Stimulated activated CD8-positive, alpha-beta memory T cell treated with anti-CD3 and anti-CD28 coated beads, Interleukin-7, amount 100 ng/mL, for 24 hours (primary cell): ENCODE measurements at regions not wholly inside any gene's neighbourhood (a gene's known extent, or its start where the extent isn't known, plus 50 kb on each side); places are given as distances from the start of the nearest gene placed in this dataset.
"Not testable (repeated sequence)": the region's sequence is repeated elsewhere in the genome, so short reads cannot be mapped to it uniquely, and the experiment has no call there.

Source experiments
- DNase-seq: peaks from one replicate; pipeline ENCODE4 v3.0.0-alpha.2; 2020; ENCODE audit warnings: low read depth

DNA sequence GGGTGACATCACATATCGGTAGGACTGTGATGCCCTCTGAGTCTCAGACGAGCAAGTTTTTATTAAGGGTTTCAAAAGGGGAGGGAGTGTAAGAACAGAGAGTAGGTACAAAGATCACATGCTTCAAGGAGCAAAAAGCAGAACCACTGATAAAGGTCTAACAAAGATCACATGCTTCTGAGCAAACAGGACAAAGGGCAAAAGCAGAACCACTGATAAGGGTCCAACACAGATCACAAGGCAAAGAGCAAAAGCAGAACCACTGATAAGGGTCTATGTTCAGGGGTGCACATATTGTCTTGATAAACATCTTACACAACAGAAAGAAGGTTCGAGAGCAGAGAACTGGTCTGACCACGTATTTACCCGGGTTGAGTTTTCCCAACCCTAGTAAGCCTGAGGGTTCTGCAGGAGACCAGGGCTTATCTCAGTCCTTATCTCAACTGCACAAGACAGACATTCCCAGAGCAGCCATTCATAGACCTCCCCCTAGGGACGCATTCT, 604.2 kb upstream of the GYPC start:
- DNase-seq, result not testable (repeated sequence)

DNA sequence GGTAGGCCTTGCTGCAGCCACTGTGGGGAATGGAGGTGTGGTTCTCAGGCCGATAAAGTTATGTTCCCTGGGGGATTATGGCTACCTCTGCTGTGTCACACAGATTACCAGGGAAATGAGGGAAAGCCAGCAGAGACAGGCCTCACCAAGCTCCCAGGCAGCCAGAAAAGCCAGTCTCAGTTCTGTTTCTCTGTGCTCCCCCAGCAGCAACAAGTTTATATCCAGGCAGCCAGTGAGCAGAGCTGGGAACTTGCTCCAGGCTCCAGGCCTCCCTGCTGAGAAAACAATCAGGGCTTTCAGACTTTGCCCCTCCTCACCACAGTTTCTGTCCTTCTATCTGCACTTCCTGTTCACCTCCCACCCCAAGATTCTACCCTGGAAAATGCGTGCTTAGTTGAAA, 596.6 kb upstream of the GYPC start:
- no peak for DNase-seq

DNA sequence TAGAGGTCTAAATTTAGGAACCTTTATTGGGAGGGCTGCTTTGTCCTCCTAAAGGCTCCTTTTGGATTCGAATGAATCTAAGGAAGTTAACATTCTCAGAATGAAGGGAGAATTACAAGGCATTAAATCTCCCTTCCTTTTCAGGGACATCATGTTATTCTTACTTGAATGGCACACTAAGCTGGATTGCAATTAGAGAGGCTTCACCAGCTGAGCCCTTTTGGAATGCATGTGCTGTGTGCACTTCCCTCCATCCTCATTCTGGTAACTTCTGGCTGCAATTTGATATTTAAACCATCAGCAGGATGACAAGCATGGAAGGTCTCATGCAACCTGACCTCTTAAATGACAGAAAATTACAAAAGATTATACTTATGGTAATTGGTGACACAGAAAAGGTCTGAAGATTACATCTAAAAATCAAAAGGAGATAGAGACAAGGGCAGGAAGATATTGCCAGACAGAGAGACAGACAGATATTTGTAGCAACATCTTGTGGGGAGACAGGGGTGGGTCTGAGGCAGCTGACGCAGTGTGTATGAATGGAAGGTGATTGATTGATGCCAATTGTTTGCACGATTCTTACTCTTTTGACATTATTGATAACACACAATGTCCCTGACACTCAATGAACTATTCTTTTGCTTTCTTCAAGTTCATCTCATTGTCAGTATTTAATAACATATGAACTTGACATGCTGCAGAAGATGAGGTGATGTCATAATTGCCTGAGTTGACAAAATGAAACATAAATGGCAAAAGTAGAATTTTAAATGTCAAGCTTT, 570.8 kb upstream of the GYPC start:
- DNase-seq, result no peak

DNA sequence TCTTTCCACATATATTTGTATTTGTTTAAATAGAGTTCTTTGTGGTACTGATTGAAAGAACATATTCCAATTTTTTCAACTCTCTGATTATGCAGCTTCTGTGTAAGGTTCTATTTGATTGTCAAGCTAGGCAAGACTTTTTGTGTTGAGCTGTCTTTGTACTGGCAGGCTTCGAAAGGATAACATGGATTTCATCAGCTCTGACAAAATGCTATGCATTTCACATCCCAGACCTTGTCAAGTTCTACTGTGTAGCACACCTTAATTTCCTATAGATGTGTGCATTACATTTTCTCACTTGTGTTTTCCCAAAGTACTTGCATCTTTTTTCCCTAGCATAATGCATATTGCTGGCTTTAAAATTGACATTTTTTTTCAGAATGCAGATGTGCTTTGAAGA, 555.0 kb upstream of the GYPC start:
- DNase-seq, result no peak

DNA sequence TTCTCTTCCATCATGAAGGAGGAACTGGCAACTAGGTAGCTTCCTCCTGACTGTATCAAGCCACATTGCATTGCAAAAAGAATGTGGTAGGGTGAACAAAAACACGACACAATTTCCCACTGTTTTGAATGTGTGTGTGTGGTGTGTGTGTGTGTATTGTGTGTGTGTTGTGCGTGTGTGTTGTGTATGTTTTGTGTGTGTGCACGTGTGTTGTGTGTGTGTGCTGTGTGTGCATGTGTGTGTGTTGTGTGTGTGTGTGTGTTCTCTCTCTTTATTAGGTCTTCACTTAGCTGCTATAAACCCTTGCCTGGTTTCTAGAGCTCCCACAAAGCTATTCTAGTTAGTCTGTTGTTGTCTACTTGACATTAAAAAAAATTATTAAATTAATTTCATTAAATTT, 550.0 kb upstream of the GYPC start:
- DNase-seq, result no peak

DNA sequence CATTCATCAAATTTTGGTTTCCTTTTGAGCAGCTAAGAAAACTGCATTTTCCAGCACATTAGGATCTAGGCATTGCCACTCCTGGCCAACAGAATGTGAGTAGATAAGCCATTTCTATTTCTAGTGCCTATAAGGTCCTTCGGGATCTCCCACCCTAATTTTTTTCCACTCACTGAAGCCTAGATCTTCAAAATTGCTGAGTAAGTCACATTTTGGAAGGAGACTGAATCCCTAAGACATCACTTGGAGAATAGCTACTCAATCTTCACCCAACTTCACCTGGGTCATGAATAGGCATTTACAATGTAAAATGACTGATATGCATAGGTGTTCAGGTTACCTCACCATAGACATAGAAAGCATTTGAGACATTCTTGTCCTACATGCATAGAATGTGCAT, 548.1 kb upstream of the GYPC start:
- no peak for DNase-seq

DNA sequence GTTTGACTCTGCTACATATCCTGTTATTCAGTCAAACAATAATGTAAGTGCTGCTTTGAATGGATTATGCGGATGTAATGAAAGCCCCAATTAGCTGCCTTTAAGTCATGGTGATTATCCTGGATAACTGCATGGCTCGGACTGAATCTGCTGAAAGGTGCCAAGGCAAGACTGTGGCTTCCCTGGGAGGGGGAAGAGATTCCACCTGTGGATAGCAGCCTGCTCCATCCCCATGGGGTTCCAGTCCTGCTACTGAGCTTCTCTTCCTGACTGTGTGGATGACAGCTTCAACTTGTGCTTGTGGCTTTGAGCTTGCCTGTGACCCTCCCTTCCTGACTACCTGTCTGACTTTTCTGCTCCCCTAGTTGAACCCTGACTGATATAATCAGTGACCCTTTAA, 540.0 kb upstream of the GYPC start:
- DNase-seq, result no peak

DNA sequence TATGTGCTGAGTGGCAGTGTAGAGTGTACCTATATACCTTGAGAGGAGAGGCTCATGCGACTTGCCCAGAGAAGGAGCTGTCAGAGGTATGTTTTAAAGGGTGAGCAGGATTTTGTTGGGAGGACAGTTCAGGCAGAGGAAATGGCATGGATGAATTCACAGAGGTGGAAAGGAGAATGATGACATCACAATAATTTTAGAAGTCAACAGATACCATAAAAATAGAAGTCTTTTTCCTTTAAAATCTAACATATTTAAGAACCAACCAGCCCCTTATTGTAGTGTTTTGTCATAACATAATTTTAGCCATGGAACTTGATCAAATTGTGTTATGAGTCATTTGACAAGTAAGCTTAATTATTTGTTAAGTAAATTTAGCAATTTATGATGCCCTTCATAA, 538.1 kb upstream of the GYPC start:
- DNase-seq, result no peak

DNA sequence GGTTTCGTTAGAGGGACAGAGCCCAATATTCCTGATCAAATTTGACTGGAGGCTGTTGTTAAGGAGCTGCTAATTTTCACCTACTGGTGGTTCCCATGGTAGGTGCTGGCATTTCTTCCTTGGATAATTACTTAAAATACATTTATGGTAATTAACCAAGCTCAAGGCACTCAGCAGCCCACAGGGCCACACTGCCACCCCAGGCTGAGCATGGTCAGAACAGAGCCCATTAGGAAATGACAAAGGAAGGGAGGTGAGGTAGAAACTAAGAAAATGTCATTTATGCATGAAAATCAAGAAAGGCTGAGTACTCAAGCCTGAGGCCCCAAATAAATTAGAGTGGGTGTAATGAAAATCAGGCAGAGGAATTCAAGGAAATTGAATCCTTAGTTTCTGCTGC, 510.2 kb upstream of the GYPC start:
- no peak for DNase-seq

DNA sequence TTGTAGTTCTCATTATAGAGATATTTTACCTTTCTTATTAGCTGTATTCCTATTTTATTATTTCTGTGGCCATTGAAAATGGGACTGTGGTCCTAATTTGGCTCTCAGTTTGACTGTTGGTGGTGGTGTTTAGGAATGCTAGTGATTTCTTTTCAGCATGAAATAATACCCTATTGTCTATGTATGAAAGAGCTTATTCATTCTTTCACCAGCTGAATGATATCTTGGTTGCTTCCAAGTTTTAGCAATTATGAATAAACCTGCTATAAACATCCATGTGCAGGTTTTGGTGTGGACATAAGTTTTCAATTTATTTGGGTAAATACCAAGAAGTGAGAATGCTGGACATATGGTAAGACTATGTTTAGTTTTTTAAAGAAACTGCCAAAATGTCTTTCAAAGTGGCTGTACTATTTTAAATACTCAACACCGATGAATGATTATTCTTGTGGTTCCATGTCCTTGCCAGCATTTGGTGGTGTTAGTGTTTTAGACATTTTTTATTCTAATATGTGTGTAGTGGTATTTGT, 501.6 kb upstream of the GYPC start:
- DNase-seq, result no peak

DNA sequence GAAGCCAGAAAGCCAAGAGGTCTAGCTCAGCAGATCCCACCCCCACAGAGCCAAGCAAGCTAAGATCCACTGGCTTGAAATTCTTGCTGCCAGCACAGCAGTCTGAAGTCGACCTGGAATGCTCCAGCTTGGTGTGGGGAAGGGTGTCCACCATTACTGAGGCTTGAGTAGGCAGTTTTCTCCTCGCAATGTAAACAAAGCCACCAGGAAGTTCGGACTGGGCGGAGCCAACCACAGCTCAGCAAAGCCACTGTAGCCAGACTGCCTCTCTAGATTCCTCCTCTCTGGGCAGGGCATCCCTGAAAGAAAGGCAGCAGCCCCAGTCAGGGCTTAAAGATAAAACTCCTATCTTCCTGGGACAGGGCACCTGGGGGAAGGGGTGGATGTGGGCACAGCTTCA, 495.0 kb upstream of the GYPC start:
- not testable (repeated sequence) for DNase-seq

DNA sequence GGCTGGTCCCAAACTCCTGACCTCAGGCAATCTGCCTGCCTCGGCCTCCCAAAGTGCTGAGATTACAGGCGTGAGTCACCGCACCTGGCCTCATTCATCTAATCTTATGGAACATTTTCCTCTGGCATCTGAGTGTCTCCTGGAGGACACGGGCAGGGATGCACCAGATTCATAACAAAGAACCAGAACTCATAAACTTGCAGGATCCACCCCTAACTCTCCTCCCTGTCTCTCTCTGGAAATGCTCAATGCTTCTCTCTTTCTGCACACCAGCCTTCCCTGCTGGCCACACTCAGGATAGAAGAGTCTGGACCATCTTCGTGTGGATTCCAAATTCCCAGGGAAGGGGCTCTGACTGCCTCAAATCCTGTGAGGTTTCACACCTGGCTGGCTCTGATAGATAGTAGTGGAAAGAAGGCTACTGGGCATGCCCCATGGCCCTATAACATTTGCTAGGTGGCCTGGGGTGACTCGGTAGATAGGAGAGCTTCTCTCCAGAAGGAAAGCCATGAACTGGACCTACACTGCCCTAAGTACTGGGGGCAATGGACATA, 483.2 kb upstream of the GYPC start:
- DNase-seq, result no peak

DNA sequence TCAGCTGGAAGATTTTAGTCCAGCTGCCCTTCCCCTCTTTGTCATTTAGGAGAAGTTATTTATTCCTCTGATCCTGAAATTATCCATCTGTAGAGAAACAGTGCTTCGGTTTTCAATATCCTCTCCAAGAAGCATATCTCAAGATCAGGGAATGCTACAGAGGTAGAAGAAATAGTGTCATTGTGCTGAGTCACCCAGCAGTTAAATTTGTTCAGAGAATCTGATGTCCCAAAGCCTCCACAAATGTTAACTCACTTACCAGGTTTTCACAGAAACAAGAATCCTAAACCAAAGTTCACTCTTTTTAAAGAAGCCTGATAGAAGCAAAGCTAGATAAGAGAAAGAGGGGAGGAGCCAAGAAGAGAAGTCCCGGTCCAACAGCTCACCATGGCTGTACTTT, 480.7 kb upstream of the GYPC start:
- DNase-seq, result no peak

DNA sequence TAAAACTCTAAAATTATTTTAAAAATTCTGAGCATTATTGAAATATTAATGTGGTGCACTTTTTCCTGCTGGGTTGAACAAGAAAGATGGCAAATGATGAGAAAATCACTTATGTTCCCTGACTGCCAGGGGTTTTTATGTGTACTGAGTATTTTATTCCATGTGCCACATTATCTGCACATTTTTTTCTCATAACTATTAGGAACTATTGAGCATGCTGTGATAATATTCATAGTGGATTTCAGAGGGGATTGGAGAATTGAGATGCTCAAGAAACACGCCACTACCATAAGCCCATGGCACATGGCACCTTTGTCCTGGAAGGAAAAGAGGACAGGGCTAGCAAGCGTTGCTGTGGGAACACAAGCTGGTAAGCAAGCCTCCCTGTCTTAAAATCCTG, 478.5 kb upstream of the GYPC start:
- no peak for DNase-seq

DNA sequence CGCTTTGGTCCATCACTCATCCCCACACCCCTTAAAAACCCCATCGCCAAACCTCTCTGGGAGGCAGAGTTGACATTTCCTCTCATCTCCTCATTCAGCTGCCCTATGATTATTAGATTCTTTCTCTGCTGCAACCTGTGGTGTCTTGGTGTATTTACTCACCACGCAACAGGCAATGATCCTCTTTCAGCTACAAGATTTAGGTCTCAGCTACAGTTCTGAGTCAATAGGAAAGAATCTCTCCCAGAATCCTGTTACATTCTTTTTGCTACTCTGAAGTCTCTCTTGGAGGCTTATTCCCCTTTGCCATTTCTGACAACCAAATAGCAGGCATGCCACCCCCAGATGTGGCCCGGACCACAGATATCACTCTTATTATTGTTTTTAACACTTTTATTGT, 468.3 kb upstream of the GYPC start:
- no peak for DNase-seq

DNA sequence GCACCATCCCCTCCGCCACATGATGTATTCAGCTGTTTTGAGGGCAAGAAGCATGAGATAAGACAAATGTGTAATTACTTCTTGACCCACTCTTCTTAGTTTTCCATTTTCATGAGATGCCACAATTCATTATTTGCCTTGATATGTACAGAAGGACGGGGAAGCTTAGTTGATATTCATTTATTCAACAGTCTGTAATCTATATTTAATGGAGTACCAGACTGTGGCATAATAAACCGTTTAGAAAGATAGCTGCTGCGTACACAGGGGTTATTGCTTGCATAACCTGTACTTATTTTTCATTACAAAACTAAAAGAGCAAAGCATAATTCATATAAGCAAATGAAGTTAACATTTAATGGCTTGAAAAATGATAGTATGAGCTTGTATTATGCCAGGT, 466.4 kb upstream of the GYPC start:
- no peak for DNase-seq

DNA sequence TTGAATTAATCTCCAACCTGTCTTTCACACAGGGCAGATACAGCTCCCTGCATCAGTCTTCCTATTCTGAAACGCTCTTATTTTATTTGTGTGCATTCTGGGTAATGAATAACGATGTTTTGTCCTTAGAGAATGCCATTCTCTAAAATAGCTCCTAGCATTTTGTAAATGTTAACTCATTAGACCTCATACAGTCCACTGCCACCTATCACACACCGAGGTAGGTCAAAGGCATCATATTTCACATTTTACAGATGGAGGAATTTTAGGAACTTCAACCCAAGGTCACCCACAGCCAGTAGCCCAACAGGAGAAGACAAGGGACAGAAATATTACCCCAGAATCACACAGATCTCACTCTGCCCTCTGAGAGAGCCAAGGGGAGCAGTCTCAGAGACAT, 455.4 kb upstream of the GYPC start:
- DNase-seq, result no peak

DNA sequence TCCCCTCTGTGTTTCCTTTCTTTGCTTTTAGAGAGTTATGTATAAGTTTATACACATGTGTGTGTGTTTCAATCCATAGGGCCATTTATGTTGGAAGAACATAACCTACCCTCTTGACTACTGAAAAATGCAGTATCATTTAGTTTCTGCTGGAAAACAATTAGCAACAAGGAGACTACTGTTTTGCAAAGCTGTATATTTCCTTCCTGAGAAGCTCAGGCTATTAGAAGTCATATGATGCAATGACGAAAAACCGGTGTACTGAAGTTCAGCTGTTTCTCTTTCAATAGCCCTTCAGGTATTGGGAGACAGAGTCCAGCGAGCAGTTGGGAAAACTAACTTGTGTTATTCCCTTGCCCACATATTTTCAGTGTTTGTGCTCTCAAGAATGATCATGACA, 447.7 kb upstream of the GYPC start:
- no peak for DNase-seq

DNA sequence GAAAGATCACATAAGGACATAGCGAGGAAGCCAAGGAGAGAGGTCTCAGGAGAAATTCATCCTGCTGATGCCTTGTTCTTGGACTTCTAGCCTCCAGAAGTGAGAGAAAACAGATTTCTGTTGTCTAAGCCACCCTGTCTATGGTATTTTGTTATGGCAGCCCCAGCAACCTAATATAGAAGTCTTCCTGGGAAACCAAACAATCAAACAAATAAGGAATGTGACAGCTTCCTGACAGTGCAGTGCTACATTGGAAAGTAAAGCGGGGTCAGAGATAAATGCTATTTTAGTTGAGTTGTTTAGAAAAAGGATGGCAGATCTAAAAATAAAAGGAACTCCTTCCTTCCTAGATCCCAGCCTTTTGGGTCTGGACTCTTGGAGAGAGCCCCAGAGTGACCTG, 443.2 kb upstream of the GYPC start:
- no peak for DNase-seq

DNA sequence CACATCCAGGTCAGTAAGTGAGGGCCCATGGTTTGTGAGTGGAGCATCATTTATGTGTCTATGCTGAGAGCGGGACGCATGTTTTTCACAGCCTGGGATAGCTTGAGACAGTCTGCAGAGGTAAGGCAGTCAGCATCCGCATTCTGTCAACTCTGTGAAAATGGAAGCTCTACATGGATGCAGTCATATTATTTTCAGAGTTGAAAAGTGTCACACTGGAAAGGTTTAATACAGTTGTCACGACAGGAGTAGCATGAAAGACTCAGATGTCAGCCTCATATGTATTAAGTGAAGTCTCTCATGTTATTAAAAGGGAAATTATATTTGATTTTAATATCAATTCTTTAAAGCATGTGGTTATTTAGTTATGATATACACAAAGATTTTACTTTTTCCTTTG, 436.9 kb upstream of the GYPC start:
- DNase-seq, result no peak

DNA sequence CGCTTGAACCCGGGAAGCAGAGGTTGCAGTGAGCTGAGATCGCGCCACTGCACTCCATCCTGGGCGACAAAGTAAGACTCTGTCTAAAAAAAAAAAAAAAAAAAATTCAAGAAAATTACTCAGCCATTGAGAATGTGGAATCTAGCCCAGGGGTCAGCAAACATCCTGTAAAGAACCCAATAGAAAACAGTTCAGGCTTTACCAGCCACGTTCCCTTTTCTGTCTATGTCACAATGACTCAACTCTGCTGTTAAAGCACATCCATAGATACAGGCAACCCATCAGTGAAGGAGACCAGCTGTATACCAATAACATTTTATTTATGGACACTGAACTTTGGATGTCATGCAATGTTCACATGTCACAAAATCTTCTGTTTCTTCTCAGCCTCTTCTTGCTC, 435.6 kb upstream of the GYPC start:
- no peak for DNase-seq

DNA sequence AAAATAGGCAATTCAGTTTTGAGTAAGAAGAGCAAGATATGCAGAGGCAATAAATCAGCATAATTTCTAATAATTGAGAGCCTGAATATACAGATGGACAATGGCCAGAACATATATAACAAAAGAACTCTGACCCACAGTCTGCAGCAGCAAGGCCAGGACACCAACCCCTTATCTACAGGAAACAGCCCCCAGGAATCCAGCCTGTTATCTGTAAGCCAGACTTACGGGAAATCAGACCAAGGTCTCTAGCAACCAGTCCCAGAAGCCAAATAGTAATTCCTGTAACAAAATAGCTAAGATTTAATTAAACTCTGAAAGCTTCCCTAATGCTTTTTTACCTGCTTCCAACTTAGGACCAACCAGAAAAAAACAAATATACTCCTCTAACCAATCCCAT, 434.5 kb upstream of the GYPC start:
- DNase-seq, result no peak

DNA sequence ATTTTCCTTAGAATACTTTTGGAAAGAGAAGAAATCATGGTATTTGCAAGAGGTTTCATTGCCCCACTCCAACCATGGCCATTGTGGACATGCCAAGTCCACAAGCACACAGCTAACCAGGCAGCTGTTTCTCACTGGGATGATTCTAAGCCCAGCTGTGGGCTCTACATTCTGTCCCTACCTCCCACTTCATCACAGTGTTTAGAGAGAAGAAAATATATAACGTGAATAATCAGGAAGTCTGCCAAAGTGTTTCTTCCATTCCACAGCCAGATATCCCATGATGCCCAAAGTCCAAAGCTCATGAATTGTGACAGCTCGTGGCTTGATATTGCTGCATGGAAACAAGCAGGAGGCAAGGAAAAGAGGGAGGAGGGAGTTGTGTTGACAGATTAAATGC, 433.7 kb upstream of the GYPC start:
- DNase-seq, result no peak

DNA sequence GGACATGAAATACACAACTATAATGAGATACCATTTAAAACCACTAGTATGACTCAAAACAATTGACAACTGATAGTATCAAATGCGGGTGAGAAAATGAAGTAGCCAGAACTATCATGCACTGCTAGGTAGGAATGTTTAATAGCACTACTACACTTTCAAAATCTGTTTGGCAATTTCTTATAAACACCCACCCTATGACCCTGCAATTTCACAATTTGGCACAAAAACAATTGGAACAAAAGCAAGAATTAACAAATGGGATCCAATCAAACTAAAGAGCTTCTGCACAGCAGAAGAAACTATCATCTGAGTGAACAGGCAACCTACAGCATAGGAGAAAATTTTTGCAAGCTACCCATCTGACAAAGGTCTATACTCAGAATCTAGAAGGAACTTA, 431.2 kb upstream of the GYPC start:
- no peak for DNase-seq
